H9 (cell line): ENCODE measurements at regions not wholly inside any gene's neighbourhood (a gene's known extent, or its start where the extent isn't known, plus 50 kb on each side); places are given as distances from the start of the nearest gene placed in this dataset.

ENCODE experiments used
- DNase-seq: peaks from one replicate; pipeline ENCODE4 v3.0.0-alpha.2; 2017
- H2AFZ ChIP-seq: one replicate; pipeline ENCODE4 v1.6.1; 2013; ENCODE audit warnings: mild to moderate bottlenecking, low read length, control low read depth, moderate library complexity
- H2AK5ac ChIP-seq: 2 replicates; pipeline ENCODE4 v1.6.1; 2013; ENCODE audit warnings: low read length, control low read depth, mixed read lengths; ENCODE audit not compliant: insufficient read length
- H2BK120ac ChIP-seq: one replicate; pipeline ENCODE4 v1.6.1; 2013; ENCODE audit warnings: low read depth, mild to moderate bottlenecking, low read length, control low read depth, inconsistent platforms; ENCODE audit not compliant: poor library complexity, severe bottlenecking
- H2BK12ac ChIP-seq: 2 replicates; pipeline ENCODE4 v1.6.1; 2013; ENCODE audit warnings: low read length, control low read depth, mixed read lengths, low read depth; ENCODE audit not compliant: insufficient read length
- H2BK15ac ChIP-seq: 2 replicates; pipeline ENCODE4 v1.6.1; 2013; ENCODE audit warnings: low read depth, low read length, control low read depth
- H2BK20ac ChIP-seq: one replicate; pipeline ENCODE4 v1.6.1; 2013; ENCODE audit warnings: low read depth, mild to moderate bottlenecking, low read length, control low read depth, inconsistent platforms; ENCODE audit not compliant: poor library complexity, severe bottlenecking
- H2BK5ac ChIP-seq: 2 replicates; pipeline ENCODE4 v1.6.1; 2013; ENCODE audit warnings: low read length, control low read depth, mixed read lengths; ENCODE audit not compliant: insufficient read length
- H3K14ac ChIP-seq: 2 replicates; pipeline ENCODE4 v1.6.1; 2013; ENCODE audit warnings: low read length, control low read depth; ENCODE audit not compliant: insufficient read depth
- H3K18ac ChIP-seq: 2 replicates; pipeline ENCODE4 v1.6.1; 2013; ENCODE audit warnings: low read depth, mild to moderate bottlenecking, mixed read lengths, low read length, control low read depth; ENCODE audit not compliant: insufficient read length
- H3K23ac ChIP-seq: 2 replicates; pipeline ENCODE4 v1.6.1; 2013; ENCODE audit warnings: low read length, control low read depth, mixed read lengths, low read depth; ENCODE audit not compliant: insufficient read length
- H3K23me2 ChIP-seq: 2 replicates; pipeline ENCODE4 v1.6.1; 2013; ENCODE audit warnings: low read depth, mild to moderate bottlenecking, mixed read lengths, low read length, control low read depth; ENCODE audit not compliant: insufficient read length, poor library complexity, severe bottlenecking
- H3K27ac ChIP-seq: 2 replicates; pipeline ENCODE4 v1.5.1; 2013; ENCODE audit warnings: low read length, control low read depth, mixed read lengths, low read depth; ENCODE audit not compliant: insufficient read length
- H3K27me3 ChIP-seq: 2 replicates; pipeline ENCODE4 v1.6.1; 2013; ENCODE audit warnings: low read length, control low read depth, inconsistent platforms; ENCODE audit not compliant: insufficient read depth
- H3K4ac ChIP-seq: 2 replicates; pipeline ENCODE4 v1.6.1; 2013; ENCODE audit warnings: low read depth, mild to moderate bottlenecking, control low read depth, inconsistent platforms, low read length, moderate library complexity
- H3K4me1 ChIP-seq: 2 replicates; pipeline ENCODE4 v1.6.1; 2013; ENCODE audit warnings: low read length, control low read depth, inconsistent platforms; ENCODE audit not compliant: insufficient read depth
- H3K4me2 ChIP-seq: 2 replicates; pipeline ENCODE4 v1.6.1; 2013; ENCODE audit warnings: low read length, control low read depth, mixed read lengths; ENCODE audit not compliant: insufficient read length, insufficient read depth
- H3K56ac ChIP-seq: 2 replicates; pipeline ENCODE4 v1.6.1; 2013; ENCODE audit warnings: low read depth, mild to moderate bottlenecking, mixed read lengths, low read length, control low read depth; ENCODE audit not compliant: insufficient read length
- H3K79me1 ChIP-seq: 2 replicates; pipeline ENCODE4 v1.6.1; 2013; ENCODE audit warnings: low read depth, mild to moderate bottlenecking, moderate library complexity, low read length, control low read depth, inconsistent platforms; ENCODE audit not compliant: insufficient read depth, poor library complexity, severe bottlenecking
- H3K79me2 ChIP-seq: 2 replicates; pipeline ENCODE4 v1.6.1; 2013; ENCODE audit warnings: low read length, control low read depth, inconsistent platforms; ENCODE audit not compliant: insufficient read depth
- H3K9ac ChIP-seq: 2 replicates; pipeline ENCODE4 v1.6.1; 2013; ENCODE audit warnings: low read length, control low read depth, mixed read lengths; ENCODE audit not compliant: insufficient read length; ENCODE audit errors: extremely low read depth
- H3K9me3 ChIP-seq: one replicate; pipeline ENCODE4 v1.6.1; 2013; ENCODE audit warnings: low read depth, low read length, inconsistent platforms; ENCODE audit not compliant: control insufficient read depth
- H3T11ph ChIP-seq: one replicate; pipeline ENCODE4 v1.6.1; 2013; ENCODE audit warnings: mild to moderate bottlenecking, low read length, control low read depth, inconsistent platforms
- H4K20me1 ChIP-seq: one replicate; pipeline ENCODE4 v1.6.1; 2013; ENCODE audit not compliant: control insufficient read depth, insufficient read length, insufficient read depth
- H4K5ac ChIP-seq: 2 replicates; pipeline ENCODE4 v1.6.1; 2013; ENCODE audit warnings: low read depth, mild to moderate bottlenecking, mixed read lengths, low read length, control low read depth; ENCODE audit not compliant: insufficient read length
- H4K8ac ChIP-seq: replicated peaks from 2 replicates; pipeline ENCODE4 v1.6.1; 2013; ENCODE audit warnings: low read length, control low read depth, mixed read lengths, low read depth; ENCODE audit not compliant: insufficient read length
- H4K91ac ChIP-seq: 2 replicates; pipeline ENCODE4 v1.6.1; 2013; ENCODE audit warnings: low read depth, mild to moderate bottlenecking, moderate library complexity, mixed read lengths, low read length, control low read depth; ENCODE audit not compliant: insufficient read length
- H3K27ac Mint-ChIP-seq, 3 experiments: 2 replicates in 2 of 3; 3 replicates in 1 of 3; pipeline ENCODE4 v1.8.0; 2020 to 2021; ENCODE audit warnings: mixed read lengths in 3 of 3, mild to moderate bottlenecking in 1 of 3, moderate library complexity in 1 of 3
- H3K27me3 Mint-ChIP-seq: 2 replicates; pipeline ENCODE4 v1.8.0; 2021; ENCODE audit warnings: low read depth, mild to moderate bottlenecking, moderate library complexity, mixed read lengths
- H3K36me3 Mint-ChIP-seq, 3 experiments: 2 replicates in 2 of 3; 3 replicates in 1 of 3; pipeline ENCODE4 v1.8.0; 2020 to 2021; ENCODE audit warnings: low read depth in 3 of 3, mixed read lengths in 3 of 3; ENCODE audit not compliant: insufficient read depth in 1 of 3
- H3K4me1 Mint-ChIP-seq, 2 experiments: 2 replicates each; pipeline ENCODE4 v1.8.0; 2020; ENCODE audit warnings: mixed read lengths in 2 of 2
- H3K4me3 Mint-ChIP-seq, 2 experiments: 2 replicates in 1 of 2; 3 replicates in 1 of 2; pipeline ENCODE4 v1.8.0; 2020 to 2021; ENCODE audit warnings: mild to moderate bottlenecking in 2 of 2, mixed read lengths in 2 of 2, moderate library complexity in 1 of 2
- H3K9me3 Mint-ChIP-seq, 2 experiments: 2 replicates in 1 of 2; 3 replicates in 1 of 2; pipeline ENCODE4 v1.8.0; 2020; ENCODE audit warnings: mild to moderate bottlenecking in 2 of 2, mixed read lengths in 2 of 2, moderate library complexity in 1 of 2
- CTCF ChIP-seq: fragments of 200-600 bp; sonication (generic); conservative IDR thresholded peaks from 3 replicates; pipeline ENCODE4 v1.8.0; 2021; ENCODE audit warnings: antibody characterized with exemption, mild to moderate bottlenecking
- WGBS: extraction: QIAGEN DNeasy Blood & Tissue Kit; methylation state at CpG from one replicate; pipeline ENCODE4 v1.1.7; 2013; ENCODE audit warnings: missing lambda C conversion rate, low lambda C conversion rate, mixed read lengths; ENCODE audit not compliant: insufficient read length; ENCODE audit errors: extremely low coverage; 5-methylcytosine and 5-hydroxymethylcytosine counted together

GRCh38 chr2:122867941-122868340 lies 1112.5 kb downstream of the TSN start:
- H4K8ac ChIP-seq = no peak overlapping the region
- no peak overlapping the region for H2AK5ac ChIP-seq
- H3K9ac ChIP-seq = no peak overlapping the region
- H3K27me3 ChIP-seq = no peaks in the 10 kb centered on the region
- no peak overlapping the region for H2AFZ ChIP-seq
- Mint-ChIP-seq H3K4me1 (no peaks in the 10 kb centered on the region), H3K9me3 (no peaks in the 10 kb centered on the region; a peak in 2 of 5 replicates), H3K36me3 (peaks cover 0 to 1% (median 0%) of the 10 kb centered on the region in 3 experiments; a peak in 1 of 7 replicates), H3K27ac (no peak overlapping the region), H3K4me3 (no peak overlapping the region), H3K27me3 (no peaks in the 10 kb centered on the region)
- H3K14ac ChIP-seq = no peak overlapping the region
- H2BK20ac ChIP-seq = no peak overlapping the region
- WGBS = no CpG with 5 or more reads among the region's 3 CpGs
- no peak overlapping the region for H3K18ac ChIP-seq
- no peaks in the 10 kb centered on the region for H3K9me3 ChIP-seq
- H2BK15ac ChIP-seq = no peak overlapping the region
- H4K91ac ChIP-seq = no peak overlapping the region
- H2BK12ac ChIP-seq = no peak overlapping the region
- H2BK5ac ChIP-seq = no peak overlapping the region
- H2BK120ac ChIP-seq = no peak overlapping the region
- H4K20me1 ChIP-seq = no peaks in the 10 kb centered on the region
- no peaks in the 10 kb centered on the region for H3K4me1 ChIP-seq
- H3K79me1 ChIP-seq = no peaks in the 10 kb centered on the region
- no peak for DNase-seq
- no peak overlapping the region for H3K4ac ChIP-seq
- H3K56ac ChIP-seq = no peak overlapping the region
- no peaks in the 10 kb centered on the region for H3K23me2 ChIP-seq
- no peak overlapping the region for H3K4me2 ChIP-seq
- no peak for TF ChIP-seq CTCF
- H3T11ph ChIP-seq = no peak overlapping the region
- no peak overlapping the region for H4K5ac ChIP-seq
- no peaks in the 10 kb centered on the region for H3K79me2 ChIP-seq
- no peak overlapping the region for H3K23ac ChIP-seq
- no peak overlapping the region for H3K27ac ChIP-seq
